OCI-LY3 (cell line): ENCODE measurements at regions not wholly inside any gene's neighbourhood (a gene's known extent, or its start where the extent isn't known, plus 50 kb on each side); places are given as distances from the start of the nearest gene placed in this dataset.
"Not testable (repeated sequence)": the region's sequence is repeated elsewhere in the genome, so short reads cannot be mapped to it uniquely, and the experiment has no call there.

Experiments used
- EZH2phosphoT487 ChIP-seq: fragments of 200-600 bp; shearing (Covaris generic); IDR thresholded peaks from 2 replicates; pipeline ENCODE4 v1.6.1; 2018; ENCODE audit warnings: antibody characterized with exemption, mixed run types, low read depth
- TF ChIP-seq, protein P1 (sequence below): fragments of 200-600, 300-600 bp; sonication (generic); IDR thresholded peaks from 2 replicates; pipeline ENCODE4 v1.5.1; 2014; ENCODE audit warnings: antibody characterized with exemption, low read length, low read depth

- TF ChIP-seq, protein P1, sequence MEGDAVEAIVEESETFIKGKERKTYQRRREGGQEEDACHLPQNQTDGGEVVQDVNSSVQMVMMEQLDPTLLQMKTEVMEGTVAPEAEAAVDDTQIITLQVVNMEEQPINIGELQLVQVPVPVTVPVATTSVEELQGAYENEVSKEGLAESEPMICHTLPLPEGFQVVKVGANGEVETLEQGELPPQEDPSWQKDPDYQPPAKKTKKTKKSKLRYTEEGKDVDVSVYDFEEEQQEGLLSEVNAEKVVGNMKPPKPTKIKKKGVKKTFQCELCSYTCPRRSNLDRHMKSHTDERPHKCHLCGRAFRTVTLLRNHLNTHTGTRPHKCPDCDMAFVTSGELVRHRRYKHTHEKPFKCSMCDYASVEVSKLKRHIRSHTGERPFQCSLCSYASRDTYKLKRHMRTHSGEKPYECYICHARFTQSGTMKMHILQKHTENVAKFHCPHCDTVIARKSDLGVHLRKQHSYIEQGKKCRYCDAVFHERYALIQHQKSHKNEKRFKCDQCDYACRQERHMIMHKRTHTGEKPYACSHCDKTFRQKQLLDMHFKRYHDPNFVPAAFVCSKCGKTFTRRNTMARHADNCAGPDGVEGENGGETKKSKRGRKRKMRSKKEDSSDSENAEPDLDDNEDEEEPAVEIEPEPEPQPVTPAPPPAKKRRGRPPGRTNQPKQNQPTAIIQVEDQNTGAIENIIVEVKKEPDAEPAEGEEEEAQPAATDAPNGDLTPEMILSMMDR: not testable (repeated sequence)
- not testable (repeated sequence) for TF ChIP-seq EZH2phosphoT487
Measured at GRCh38 chr11:12608678-12609077, 65.5 kb upstream of the TEAD1 start.
